ENCODE measurements at regions not wholly inside any gene's neighbourhood (a gene's known extent, or its start where the extent isn't known, plus 50 kb on each side); places are given as distances from the start of the nearest gene placed in this dataset.

DNA sequence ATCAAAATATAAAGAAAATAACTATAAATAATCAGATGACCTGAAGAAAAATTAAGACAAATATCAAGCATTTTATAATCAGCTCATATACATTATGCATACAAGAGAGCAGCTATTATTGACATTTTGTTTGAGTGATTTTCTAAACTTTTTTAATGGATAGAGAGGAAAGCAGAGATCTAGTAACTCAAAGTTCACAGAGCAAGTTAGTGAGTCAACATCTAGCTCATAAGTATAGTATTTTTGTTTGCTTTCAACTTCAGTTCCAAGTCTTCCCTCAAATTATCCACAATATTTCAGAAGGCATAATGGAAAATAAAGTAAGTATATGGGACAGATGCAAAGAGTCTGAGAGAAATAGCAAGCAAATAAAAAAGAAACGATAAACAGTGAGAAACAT is 470.1 kb upstream of the ALCAM start:
- Histone ChIP-seq H3K27me3 (ENCODE audit: insufficient read depth, low read length, poor library complexity) (no peaks in the 10 kb centered on the region), H3K4me3 (ENCODE audit: low read depth in 1 of 2, low read length in 2 of 2) (no peak overlapping the region), H3K27ac (ENCODE audit: low read length) (no peak overlapping the region), H2AFZ (ENCODE audit: low read depth, low read length) (no peak overlapping the region), H3K9me3 (ENCODE audit: insufficient read depth, low read length, severe bottlenecking) (no peaks in the 10 kb centered on the region), H3K4me1 (ENCODE audit: insufficient read depth, low read length) (no peaks in the 10 kb centered on the region), H3K79me2 (ENCODE audit: insufficient read depth, low read length) (no peaks in the 10 kb centered on the region), H3K36me3 (ENCODE audit: insufficient read depth, low read length) (no peaks in the 10 kb centered on the region), H4K20me1 (ENCODE audit: insufficient read depth, low read length) (no peaks in the 10 kb centered on the region), H3K4me2 (ENCODE audit: insufficient read depth, low read length) (no peak overlapping the region), H3K9ac (ENCODE audit: low read depth, low read length) (no peak overlapping the region)
- DNase-seq (no peak), ATAC-seq (ENCODE audit: insufficient read depth, low read depth) (no peak)
- TF ChIP-seq EZH2 (IDR thresholded peaks at IDR 0.05; ENCODE audit: borderline replicate concordance, low read depth, low read length, severe bottlenecking) = no peak
- TF ChIP-seq, protein P1, sequence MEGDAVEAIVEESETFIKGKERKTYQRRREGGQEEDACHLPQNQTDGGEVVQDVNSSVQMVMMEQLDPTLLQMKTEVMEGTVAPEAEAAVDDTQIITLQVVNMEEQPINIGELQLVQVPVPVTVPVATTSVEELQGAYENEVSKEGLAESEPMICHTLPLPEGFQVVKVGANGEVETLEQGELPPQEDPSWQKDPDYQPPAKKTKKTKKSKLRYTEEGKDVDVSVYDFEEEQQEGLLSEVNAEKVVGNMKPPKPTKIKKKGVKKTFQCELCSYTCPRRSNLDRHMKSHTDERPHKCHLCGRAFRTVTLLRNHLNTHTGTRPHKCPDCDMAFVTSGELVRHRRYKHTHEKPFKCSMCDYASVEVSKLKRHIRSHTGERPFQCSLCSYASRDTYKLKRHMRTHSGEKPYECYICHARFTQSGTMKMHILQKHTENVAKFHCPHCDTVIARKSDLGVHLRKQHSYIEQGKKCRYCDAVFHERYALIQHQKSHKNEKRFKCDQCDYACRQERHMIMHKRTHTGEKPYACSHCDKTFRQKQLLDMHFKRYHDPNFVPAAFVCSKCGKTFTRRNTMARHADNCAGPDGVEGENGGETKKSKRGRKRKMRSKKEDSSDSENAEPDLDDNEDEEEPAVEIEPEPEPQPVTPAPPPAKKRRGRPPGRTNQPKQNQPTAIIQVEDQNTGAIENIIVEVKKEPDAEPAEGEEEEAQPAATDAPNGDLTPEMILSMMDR (IDR thresholded peaks at IDR 0.05; ENCODE audit: borderline replicate concordance, extremely low read depth, low read length, poor library complexity, severe bottlenecking) = no peak

DNA sequence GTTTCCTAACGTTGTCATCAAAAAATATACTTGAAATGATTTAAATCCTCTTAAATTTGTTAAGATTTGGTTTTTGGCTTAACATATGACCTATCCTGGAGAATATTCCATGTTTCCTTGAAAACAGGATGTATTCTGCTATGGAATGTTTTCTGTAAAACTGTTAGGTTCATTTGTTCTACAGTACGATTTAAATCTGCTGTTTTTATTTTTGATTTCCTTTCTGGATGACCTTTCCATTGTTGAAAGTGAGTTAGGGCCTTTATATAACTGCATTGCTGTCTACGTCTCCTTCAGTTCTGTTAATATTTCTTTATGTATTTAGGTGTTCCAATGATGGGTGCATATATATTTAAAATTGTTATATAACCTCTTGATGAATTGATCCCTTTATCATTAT is 465.3 kb upstream of the ALCAM start:
- no peaks in the 10 kb centered on the region for H4K20me1 ChIP-seq (ENCODE audit: insufficient read depth, low read length)
- no peak overlapping the region for H3K4me3 ChIP-seq (ENCODE audit: low read depth in 1 of 2, low read length in 2 of 2)
- no peak overlapping the region for H3K9ac ChIP-seq (ENCODE audit: low read depth, low read length)
- ATAC-seq (ENCODE audit: insufficient read depth, low read depth) = no peak
- H2AFZ ChIP-seq (ENCODE audit: low read depth, low read length) = no peak overlapping the region
- no peaks in the 10 kb centered on the region for H3K27me3 ChIP-seq (ENCODE audit: insufficient read depth, low read length, poor library complexity)
- TF ChIP-seq EZH2 (IDR thresholded peaks at IDR 0.05; ENCODE audit: borderline replicate concordance, low read depth, low read length, severe bottlenecking) = no peak
- TF ChIP-seq, protein P1 (IDR thresholded peaks at IDR 0.05; ENCODE audit: borderline replicate concordance, extremely low read depth, low read length, poor library complexity, severe bottlenecking) = no peak
- H3K27ac ChIP-seq (ENCODE audit: low read length) = no peak overlapping the region
- no peaks in the 10 kb centered on the region for H3K36me3 ChIP-seq (ENCODE audit: insufficient read depth, low read length)
- no peaks in the 10 kb centered on the region for H3K9me3 ChIP-seq (ENCODE audit: insufficient read depth, low read length, severe bottlenecking)
- DNase-seq = no peak
- H3K79me2 ChIP-seq (ENCODE audit: insufficient read depth, low read length) = no peaks in the 10 kb centered on the region
- H3K4me2 ChIP-seq (ENCODE audit: insufficient read depth, low read length) = no peak overlapping the region
- H3K4me1 ChIP-seq (ENCODE audit: insufficient read depth, low read length) = no peaks in the 10 kb centered on the region

DNA sequence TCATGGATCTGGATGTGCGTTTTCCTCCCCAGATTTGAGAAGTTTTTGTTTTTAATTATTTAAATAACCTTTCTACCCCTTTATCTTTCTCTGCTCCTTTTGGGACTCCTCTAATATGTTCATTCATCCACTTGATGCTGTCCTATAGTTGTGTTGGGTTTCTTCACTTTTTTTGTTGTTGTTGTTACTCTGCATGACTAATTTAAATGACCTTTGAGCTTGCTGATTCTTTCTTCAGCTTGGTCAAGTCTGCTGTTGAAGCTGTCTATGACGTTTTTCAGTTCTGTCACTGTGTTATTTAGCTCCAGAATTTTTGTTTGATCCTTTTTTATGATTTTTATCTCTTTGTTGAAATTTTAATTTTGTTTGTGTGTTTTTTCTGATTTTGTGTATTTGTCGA is 463.6 kb upstream of the ALCAM start:
- Histone ChIP-seq H3K27ac (ENCODE audit: low read length) (no peak overlapping the region), H2AFZ (ENCODE audit: low read depth, low read length) (no peak overlapping the region), H3K4me3 (ENCODE audit: low read depth in 1 of 2, low read length in 2 of 2) (no peak overlapping the region), H3K79me2 (ENCODE audit: insufficient read depth, low read length) (no peaks in the 10 kb centered on the region), H3K9me3 (ENCODE audit: insufficient read depth, low read length, severe bottlenecking) (no peaks in the 10 kb centered on the region), H3K27me3 (ENCODE audit: insufficient read depth, low read length, poor library complexity) (no peaks in the 10 kb centered on the region), H3K36me3 (ENCODE audit: insufficient read depth, low read length) (no peaks in the 10 kb centered on the region), H3K4me2 (ENCODE audit: insufficient read depth, low read length) (no peak overlapping the region), H3K4me1 (ENCODE audit: insufficient read depth, low read length) (no peaks in the 10 kb centered on the region), H4K20me1 (ENCODE audit: insufficient read depth, low read length) (no peaks in the 10 kb centered on the region), H3K9ac (ENCODE audit: low read depth, low read length) (no peak overlapping the region)
- DNase-seq (no peak), ATAC-seq (ENCODE audit: insufficient read depth, low read depth) (no peak)
- no peak for TF ChIP-seq EZH2 (IDR thresholded peaks at IDR 0.05; ENCODE audit: borderline replicate concordance, low read depth, low read length, severe bottlenecking)

DNA sequence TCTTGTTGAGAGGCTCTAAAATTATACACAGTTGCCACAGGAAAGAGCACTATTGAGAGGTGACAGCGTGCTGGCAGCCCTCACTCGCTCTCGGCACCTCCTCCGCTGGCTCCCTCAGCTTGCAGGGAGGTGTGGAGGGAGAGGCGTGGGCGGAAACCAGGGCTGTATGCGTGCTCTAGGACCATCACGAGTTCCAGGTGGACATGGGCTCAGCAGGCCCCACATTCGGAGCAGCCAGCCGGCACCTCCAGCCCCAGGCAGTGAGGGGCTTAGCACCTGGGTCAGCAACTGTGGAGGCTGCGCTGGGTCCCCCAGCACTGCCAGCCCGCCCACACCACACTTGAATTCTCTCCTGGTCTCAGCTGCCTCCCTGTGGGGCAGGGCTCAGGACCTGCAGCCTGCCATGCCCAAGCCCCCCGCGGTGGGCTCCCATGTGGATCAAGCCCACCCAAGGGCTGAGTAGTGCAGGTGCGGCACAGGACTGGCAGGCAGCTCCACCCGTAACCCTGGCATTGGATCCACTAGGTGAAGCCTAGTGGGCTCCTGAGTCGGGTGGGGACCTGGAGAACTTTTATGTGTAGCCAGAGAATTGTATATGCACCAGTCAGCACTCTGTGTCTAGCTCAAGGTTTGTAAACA is 460.6 kb upstream of the ALCAM start:
- Histone ChIP-seq H3K4me1 (ENCODE audit: insufficient read depth, low read length) (no peaks in the 10 kb centered on the region), H2AFZ (ENCODE audit: low read depth, low read length) (no peak overlapping the region), H3K9ac (ENCODE audit: low read depth, low read length) (no peak overlapping the region), H3K36me3 (ENCODE audit: insufficient read depth, low read length) (no peaks in the 10 kb centered on the region), H3K9me3 (ENCODE audit: insufficient read depth, low read length, severe bottlenecking) (no peaks in the 10 kb centered on the region), H4K20me1 (ENCODE audit: insufficient read depth, low read length) (no peaks in the 10 kb centered on the region), H3K4me2 (ENCODE audit: insufficient read depth, low read length) (no peak overlapping the region), H3K27ac (ENCODE audit: low read length) (no peak overlapping the region), H3K27me3 (ENCODE audit: insufficient read depth, low read length, poor library complexity) (no peaks in the 10 kb centered on the region), H3K79me2 (ENCODE audit: insufficient read depth, low read length) (no peaks in the 10 kb centered on the region), H3K4me3 (ENCODE audit: low read depth in 1 of 2, low read length in 2 of 2) (no peak overlapping the region)
- ATAC-seq (ENCODE audit: insufficient read depth, low read depth) (no peak), DNase-seq (no peak)
- TF ChIP-seq, protein P1 (IDR thresholded peaks at IDR 0.05; ENCODE audit: borderline replicate concordance, extremely low read depth, low read length, poor library complexity, severe bottlenecking) = no peak
